HepG2 (cell line): ENCODE measurements at regions not wholly inside any gene's neighbourhood (a gene's known extent, or its start where the extent isn't known, plus 50 kb on each side); places are given as distances from the start of the nearest gene placed in this dataset.

Experiments
- CHD2 ChIP-seq: IDR thresholded peaks from 2 replicates; pipeline ENCODE4 v1.6.1; 2011; ENCODE audit warnings: low read depth, low read length, improper control_type of control experiment
- IKZF1 ChIP-seq: fragments of 450-650 bp; IDR thresholded peaks from 2 replicates; pipeline ENCODE4 v1.7.1; 2016
- NFRKB ChIP-seq: fragments of 450-650 bp; IDR thresholded peaks from 2 replicates; pipeline ENCODE4 v1.6.1; 2017
- POLR2A ChIP-seq, 2 experiments: IDR thresholded peaks; 2 replicates each; pipeline ENCODE4 v1.6.1; 2011; ENCODE audit warnings: low read depth in 2 of 2, low read length in 2 of 2, mild to moderate bottlenecking in 1 of 2, moderate library complexity in 1 of 2; ENCODE audit not compliant: insufficient read depth in 1 of 2
- ZEB1 ChIP-seq: IDR thresholded peaks from 2 replicates; pipeline ENCODE4 v1.6.1; 2012; ENCODE audit warnings: mild to moderate bottlenecking, low read depth, inconsistent platforms; ENCODE audit not compliant: insufficient replicate concordance
- ZNF44 ChIP-seq: sonication (generic); formaldehyde crosslinking; IDR thresholded peaks from 2 replicates; pipeline ENCODE4 v1.5.1; 2020; ENCODE audit warnings: mild to moderate bottlenecking, missing genetic modification reagents
- TF ChIP-seq, protein P1 (sequence below): sonication (generic); formaldehyde crosslinking; IDR thresholded peaks from 2 replicates; pipeline ENCODE4 v1.5.0; 2020; ENCODE audit warnings: mild to moderate bottlenecking, missing genetic modification reagents, moderate library complexity

DNA sequence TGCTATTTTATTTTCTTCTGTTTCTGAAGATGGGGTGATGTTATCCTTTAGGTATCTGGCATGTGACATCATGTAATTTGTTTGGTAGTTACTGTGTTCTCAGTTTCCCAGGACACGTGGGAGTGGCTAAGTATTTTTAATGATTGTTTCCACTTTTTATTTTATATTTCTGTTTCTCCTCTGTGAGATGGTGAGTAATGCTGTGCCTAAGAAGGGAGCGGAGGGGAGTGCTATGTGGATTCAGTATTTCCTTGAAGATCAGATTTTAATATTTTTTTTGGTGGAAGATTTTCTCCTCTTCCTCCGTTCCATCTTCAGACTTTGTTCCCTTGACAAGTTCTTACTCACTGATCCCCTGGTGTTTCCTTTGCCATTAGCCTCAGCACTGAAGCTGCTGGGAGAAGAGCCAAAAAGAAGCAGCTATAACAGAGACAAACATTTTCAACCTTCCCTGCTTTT, 180.0 kb upstream of the MMADHC start:
- no peak for TF ChIP-seq ZEB1
- TF ChIP-seq IKZF1 = no peak
- no peak for TF ChIP-seq ZNF44 (CRISPR knock-in tag)
- TF ChIP-seq POLR2A (IDR thresholded peaks at IDR 0.05; ENCODE audit: insufficient read depth in 1 of 2, low read depth in 2 of 2, low read length in 2 of 2) = no peak
- TF ChIP-seq NFRKB = no peak
- no peak for TF ChIP-seq CHD2
- TF ChIP-seq, protein P1, sequence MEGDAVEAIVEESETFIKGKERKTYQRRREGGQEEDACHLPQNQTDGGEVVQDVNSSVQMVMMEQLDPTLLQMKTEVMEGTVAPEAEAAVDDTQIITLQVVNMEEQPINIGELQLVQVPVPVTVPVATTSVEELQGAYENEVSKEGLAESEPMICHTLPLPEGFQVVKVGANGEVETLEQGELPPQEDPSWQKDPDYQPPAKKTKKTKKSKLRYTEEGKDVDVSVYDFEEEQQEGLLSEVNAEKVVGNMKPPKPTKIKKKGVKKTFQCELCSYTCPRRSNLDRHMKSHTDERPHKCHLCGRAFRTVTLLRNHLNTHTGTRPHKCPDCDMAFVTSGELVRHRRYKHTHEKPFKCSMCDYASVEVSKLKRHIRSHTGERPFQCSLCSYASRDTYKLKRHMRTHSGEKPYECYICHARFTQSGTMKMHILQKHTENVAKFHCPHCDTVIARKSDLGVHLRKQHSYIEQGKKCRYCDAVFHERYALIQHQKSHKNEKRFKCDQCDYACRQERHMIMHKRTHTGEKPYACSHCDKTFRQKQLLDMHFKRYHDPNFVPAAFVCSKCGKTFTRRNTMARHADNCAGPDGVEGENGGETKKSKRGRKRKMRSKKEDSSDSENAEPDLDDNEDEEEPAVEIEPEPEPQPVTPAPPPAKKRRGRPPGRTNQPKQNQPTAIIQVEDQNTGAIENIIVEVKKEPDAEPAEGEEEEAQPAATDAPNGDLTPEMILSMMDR (CRISPR knock-in tag) = no peak
